ENCODE measurements at regions not wholly inside any gene's neighbourhood (a gene's known extent, or its start where the extent isn't known, plus 50 kb on each side); places are given as distances from the start of the nearest gene placed in this dataset.

GRCh38 chr3:31187380-31187779, 292.9 kb upstream of the GADL1 start (continued):
- TF ChIP-seq ARID3A (IDR thresholded peaks at IDR 0.05; ENCODE audit: low read depth, low read length) (peak; percentile 72; the same call in 1 of the 2 replicates), BCL6 (CRISPR knock-in tag; IDR thresholded peaks at IDR 0.05) (peak; percentile 64), TIGD3 (CRISPR knock-in tag; IDR thresholded peaks at IDR 0.05; ENCODE audit: borderline replicate concordance) (no peak), PHF21A (CRISPR knock-in tag; IDR thresholded peaks at IDR 0.05) (peak; percentile 59), LCORL (IDR thresholded peaks at IDR 0.05) (peak; percentile 41; the same call in 1 of the 2 replicates), LCORL (CRISPR knock-in tag; IDR thresholded peaks at IDR 0.05) (peak; percentile 79; the same call in 1 of the 2 replicates), FOXJ3 (CRISPR knock-in tag; IDR thresholded peaks at IDR 0.05; ENCODE audit: borderline replicate concordance) (0 out of 2 replicates have a peak, but pooled peaks have one; percentile 51), ZNF790 (CRISPR knock-in tag; IDR thresholded peaks at IDR 0.05; ENCODE audit: borderline replicate concordance) (no peak), HNF4A (CRISPR knock-in tag; IDR thresholded peaks at IDR 0.05) (peak; percentile 91), ONECUT2 (CRISPR knock-in tag; IDR thresholded peaks at IDR 0.05) (no peak), CEBPB (IDR thresholded peaks at IDR 0.05; ENCODE audit: borderline replicate concordance, low read depth, low read length) (peak; percentile 37; the same call in 1 of the 2 replicates), NR2F1 (CRISPR knock-in tag; IDR thresholded peaks at IDR 0.05) (peak in 1 of 2 experiments; percentile 74; a peak in 2 of 4 replicates), HDAC2 (CRISPR knock-in tag; IDR thresholded peaks at IDR 0.05) (0 out of 2 replicates have a peak, but pooled peaks have one; percentile 47), GPBP1L1 (CRISPR knock-in tag; IDR thresholded peaks at IDR 0.05) (no peak), DBP (CRISPR knock-in tag; IDR thresholded peaks at IDR 0.05; ENCODE audit: not compliant biosample characterization) (no peak), FOXA1 (IDR thresholded peaks at IDR 0.05) (peak; percentile 55; the same call in 1 of the 2 replicates), FOXA1 (CRISPR knock-in tag; IDR thresholded peaks at IDR 0.05) (peak; percentile 40; the same call in 1 of the 2 replicates), ZNF564 (CRISPR knock-in tag; IDR thresholded peaks at IDR 0.05) (no peak), FOXM1 (CRISPR knock-in tag; IDR thresholded peaks at IDR 0.05) (no peak), MEF2D (CRISPR knock-in tag; IDR thresholded peaks at IDR 0.05) (0 out of 2 replicates have a peak, but pooled peaks have one; percentile 12), GFI1 (CRISPR knock-in tag; IDR thresholded peaks at IDR 0.05; ENCODE audit: borderline replicate concordance) (peak; percentile 96), ISL2 (CRISPR knock-in tag; IDR thresholded peaks at IDR 0.05) (peak; percentile 73; the same call in 1 of the 2 replicates), RARA (CRISPR knock-in tag; IDR thresholded peaks at IDR 0.05) (peak; percentile 38; the same call in 1 of the 2 replicates)

All from HepG2 (cell line).